Neural progenitor cell (in vitro differentiated cells): ENCODE measurements at regions not wholly inside any gene's neighbourhood (a gene's known extent, or its start where the extent isn't known, plus 50 kb on each side); places are given as distances from the start of the nearest gene placed in this dataset.

Experiments used
- DNase-seq: peaks from one replicate; pipeline ENCODE4 v3.0.0-alpha.2; 2016; ENCODE audit warnings: low spot score
- H2AFZ ChIP-seq: fragments of 200-600 bp; sonication (generic); replicated peaks from 2 replicates; pipeline ENCODE4 v1.6.1; 2016; ENCODE audit warnings: antibody characterized with exemption
- H3F3A ChIP-seq: fragments of 200-600 bp; sonication (generic); 2 replicates; pipeline ENCODE4 v1.6.1; 2016; ENCODE audit warnings: antibody characterized with exemption, low read depth
- H3K27ac ChIP-seq: fragments of 200-600 bp; sonication (generic); 2 replicates; pipeline ENCODE4 v1.5.1; 2016; ENCODE audit warnings: mild to moderate bottlenecking
- H3K27me3 ChIP-seq: fragments of 200-600 bp; sonication (generic); 2 replicates; pipeline ENCODE4 v1.6.1; 2016; ENCODE audit warnings: mild to moderate bottlenecking, moderate library complexity
- H3K36me3 ChIP-seq: fragments of 200-600 bp; sonication (generic); 2 replicates; pipeline ENCODE4 v1.5.1; 2016
- H3K4me1 ChIP-seq: fragments of 200-600 bp; sonication (generic); 2 replicates; pipeline ENCODE4 v1.6.1; 2016; ENCODE audit warnings: mixed run types
- H3K4me2 ChIP-seq: fragments of 200-600 bp; sonication (generic); 2 replicates; pipeline ENCODE4 v1.6.1; 2016
- H3K4me3 ChIP-seq: fragments of 200-600 bp; sonication (generic); 2 replicates; pipeline ENCODE4 v1.5.1; 2016
- H3K79me2 ChIP-seq: fragments of 200-600 bp; sonication (generic); 2 replicates; pipeline ENCODE4 v1.6.1; 2016; ENCODE audit warnings: low read depth
- H3K9ac ChIP-seq: fragments of 200-600 bp; sonication (generic); 2 replicates; pipeline ENCODE4 v1.6.1; 2016
- H3K9me3 ChIP-seq: fragments of 200-600 bp; sonication (generic); 2 replicates; pipeline ENCODE4 v1.5.1; 2016; ENCODE audit warnings: low read depth
- H4K20me1 ChIP-seq: fragments of 200-600 bp; sonication (generic); 2 replicates; pipeline ENCODE4 v1.6.1; 2016; ENCODE audit warnings: low read depth
- H3K27ac Mint-ChIP-seq: 3 replicates; pipeline ENCODE4 v1.8.0; 2021; ENCODE audit warnings: mixed read lengths
- H3K27me3 Mint-ChIP-seq: 2 replicates; pipeline ENCODE4 v1.8.0; 2022; ENCODE audit warnings: low read depth, mild to moderate bottlenecking, inconsistent platforms, moderate library complexity, mixed read lengths; ENCODE audit not compliant: insufficient read depth
- H3K36me3 Mint-ChIP-seq: 3 replicates; pipeline ENCODE4 v1.8.0; 2021; ENCODE audit warnings: mixed read lengths
- H3K4me1 Mint-ChIP-seq: 3 replicates; pipeline ENCODE4 v1.8.0; 2021; ENCODE audit warnings: mixed read lengths
- H3K4me3 Mint-ChIP-seq: 3 replicates; pipeline ENCODE4 v1.8.0; 2021; ENCODE audit warnings: mild to moderate bottlenecking, moderate library complexity, mixed read lengths
- H3K9me3 Mint-ChIP-seq: 3 replicates; pipeline ENCODE4 v1.8.0; 2020; ENCODE audit warnings: mixed read lengths
- EZH2 ChIP-seq: fragments of 200-600 bp; sonication (generic); IDR thresholded peaks from 2 replicates; pipeline ENCODE4 v1.6.1; 2017; ENCODE audit warnings: antibody characterized with exemption, mild to moderate bottlenecking, moderate library complexity
- EZH2phosphoT487 ChIP-seq: fragments of 200-600 bp; sonication (generic); IDR thresholded peaks from 2 replicates; pipeline ENCODE4 v1.6.1; 2017; ENCODE audit warnings: antibody characterized with exemption
- TF ChIP-seq, protein P1 (sequence below): fragments of 200-600 bp; sonication (generic); IDR thresholded peaks from 2 replicates; pipeline ENCODE4 v1.5.1; 2017; ENCODE audit warnings: antibody characterized with exemption, mild to moderate bottlenecking

DNA sequence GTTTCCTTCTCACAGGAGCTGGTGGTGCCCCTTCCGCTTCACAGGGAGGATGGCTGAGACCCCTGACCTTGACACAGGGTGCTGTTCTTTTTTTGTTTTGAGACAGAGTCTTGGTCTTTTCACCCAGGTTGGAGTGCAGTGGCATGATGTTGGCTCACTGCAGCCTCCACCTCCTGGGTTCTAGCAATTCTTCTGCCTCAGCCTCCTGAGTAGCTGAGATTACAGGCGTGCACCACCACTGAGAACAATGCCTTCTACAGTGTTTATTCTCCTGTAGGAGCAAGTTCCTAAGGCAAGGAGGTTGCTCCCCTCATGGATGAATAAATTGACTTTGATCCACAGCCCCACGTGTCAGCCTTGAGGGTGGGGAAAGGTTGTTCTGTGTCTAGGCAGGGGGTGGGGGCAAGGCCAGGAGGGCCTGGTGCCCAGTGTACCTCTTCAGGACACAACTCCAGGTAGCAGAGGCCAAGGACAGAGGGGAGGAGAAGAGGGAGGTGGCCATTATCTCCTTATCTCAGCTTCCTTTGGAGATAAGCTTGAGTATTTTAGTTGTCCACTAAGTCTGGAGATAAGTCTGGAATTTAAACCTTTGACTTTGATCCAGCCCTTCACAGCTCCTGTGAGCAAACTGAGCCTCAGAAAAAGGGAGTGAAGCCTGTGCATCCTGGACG is 159.4 kb downstream of the SEC14L1 start:
- no peak overlapping the region for H2AFZ ChIP-seq
- no peak overlapping the region for H3K27ac Mint-ChIP-seq

DNA sequence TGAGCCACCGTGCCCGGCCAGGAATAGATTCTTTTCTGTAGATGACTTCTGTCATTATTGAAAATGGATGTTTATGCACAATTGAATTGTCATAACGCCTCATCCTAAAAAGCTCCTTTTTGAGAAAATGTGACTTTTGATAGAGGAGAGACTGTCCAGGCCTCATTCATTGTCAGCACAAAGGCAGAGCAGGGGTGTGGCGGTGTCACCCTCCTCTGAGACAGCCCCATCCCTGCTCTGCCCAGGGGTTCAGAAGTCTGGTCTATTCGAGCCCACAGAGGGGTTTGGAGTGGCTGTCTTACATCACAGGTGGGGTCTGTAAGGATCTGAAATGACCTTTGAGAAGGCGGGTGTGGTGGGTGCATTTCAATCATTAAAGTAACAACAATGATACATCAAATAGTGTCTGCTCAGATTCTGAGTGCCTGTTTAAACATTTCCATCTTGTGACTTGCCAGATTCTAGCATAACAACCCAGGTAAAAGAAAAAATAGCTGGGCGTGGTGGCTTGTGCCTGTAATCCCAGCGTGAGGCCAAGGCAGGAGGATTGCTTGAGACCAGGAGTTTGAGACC is 161.0 kb downstream of the SEC14L1 start:
- Mint-ChIP-seq H3K4me3 (no peak overlapping the region), H3K27me3 (peaks cover 12% of the 10 kb centered on the region), H3K9me3 (peaks cover 3% of the 10 kb centered on the region), H3K27ac (no peak overlapping the region), H3K36me3 (no peaks in the 10 kb centered on the region), H3K4me1 (peaks cover 17% of the 10 kb centered on the region)
- TF ChIP-seq EZH2 (no peak), EZH2phosphoT487 (no peak)
- TF ChIP-seq, protein P1, sequence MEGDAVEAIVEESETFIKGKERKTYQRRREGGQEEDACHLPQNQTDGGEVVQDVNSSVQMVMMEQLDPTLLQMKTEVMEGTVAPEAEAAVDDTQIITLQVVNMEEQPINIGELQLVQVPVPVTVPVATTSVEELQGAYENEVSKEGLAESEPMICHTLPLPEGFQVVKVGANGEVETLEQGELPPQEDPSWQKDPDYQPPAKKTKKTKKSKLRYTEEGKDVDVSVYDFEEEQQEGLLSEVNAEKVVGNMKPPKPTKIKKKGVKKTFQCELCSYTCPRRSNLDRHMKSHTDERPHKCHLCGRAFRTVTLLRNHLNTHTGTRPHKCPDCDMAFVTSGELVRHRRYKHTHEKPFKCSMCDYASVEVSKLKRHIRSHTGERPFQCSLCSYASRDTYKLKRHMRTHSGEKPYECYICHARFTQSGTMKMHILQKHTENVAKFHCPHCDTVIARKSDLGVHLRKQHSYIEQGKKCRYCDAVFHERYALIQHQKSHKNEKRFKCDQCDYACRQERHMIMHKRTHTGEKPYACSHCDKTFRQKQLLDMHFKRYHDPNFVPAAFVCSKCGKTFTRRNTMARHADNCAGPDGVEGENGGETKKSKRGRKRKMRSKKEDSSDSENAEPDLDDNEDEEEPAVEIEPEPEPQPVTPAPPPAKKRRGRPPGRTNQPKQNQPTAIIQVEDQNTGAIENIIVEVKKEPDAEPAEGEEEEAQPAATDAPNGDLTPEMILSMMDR, result no peak
- H3K4me3 ChIP-seq, result no peak overlapping the region
- H3K4me2 ChIP-seq, result no peak overlapping the region
- H3K27me3 ChIP-seq, result no peaks in the 10 kb centered on the region
- H3K9me3 ChIP-seq, result no peaks in the 10 kb centered on the region
- no peaks in the 10 kb centered on the region for H4K20me1 ChIP-seq
- no peak overlapping the region for H3K27ac ChIP-seq
- H2AFZ ChIP-seq, result no peak overlapping the region
- H3K79me2 ChIP-seq, result no peaks in the 10 kb centered on the region
- DNase-seq, result no peak
- H3K9ac ChIP-seq, result no peak overlapping the region
- H3K36me3 ChIP-seq, result no peaks in the 10 kb centered on the region
- H3F3A ChIP-seq, result peaks cover 8% of the 10 kb centered on the region
- H3K4me1 ChIP-seq, result peaks cover 10% of the 10 kb centered on the region

More for the DNA sequence above, 159.4 kb downstream of the SEC14L1 start:
- Histone ChIP-seq H3F3A (peaks cover 8% of the 10 kb centered on the region), H4K20me1 (no peaks in the 10 kb centered on the region), H3K4me3 (no peak overlapping the region), H3K4me1 (peaks cover 10% of the 10 kb centered on the region), H3K9ac (no peak overlapping the region), H3K9me3 (no peaks in the 10 kb centered on the region), H3K27me3 (no peaks in the 10 kb centered on the region), H3K79me2 (no peaks in the 10 kb centered on the region), H3K36me3 (no peaks in the 10 kb centered on the region), H3K27ac (no peak overlapping the region), H3K4me2 (no peak overlapping the region)
- Mint-ChIP-seq H3K4me3 (no peak overlapping the region), H3K36me3 (no peaks in the 10 kb centered on the region), H3K27me3 (peaks cover 10% of the 10 kb centered on the region), H3K4me1 (peaks cover 17% of the 10 kb centered on the region), H3K9me3 (peaks cover 3% of the 10 kb centered on the region)
- DNase-seq, result no peak
- TF ChIP-seq EZH2 (no peak), EZH2phosphoT487 (no peak)
- TF ChIP-seq, protein P1, result no peak

DNA sequence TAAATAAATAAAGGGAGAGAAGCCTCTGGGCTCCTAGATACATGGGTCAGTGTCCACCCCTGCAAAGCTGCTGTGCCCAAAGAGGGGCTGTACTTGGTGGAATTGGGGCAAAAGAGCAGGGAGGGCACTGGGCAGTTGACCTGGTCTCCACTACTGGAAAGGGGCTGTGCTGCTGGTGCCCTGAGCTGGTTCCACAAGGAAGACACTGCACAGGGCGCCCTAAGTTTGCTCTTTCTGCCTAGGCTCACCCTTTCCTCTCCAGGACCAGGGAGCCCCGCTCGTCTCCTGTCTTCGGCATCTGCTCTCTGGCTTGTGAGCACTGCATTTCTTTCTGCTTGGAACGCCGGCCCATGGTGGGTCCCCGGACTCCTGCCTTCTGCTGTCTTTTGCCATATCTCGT is 161.9 kb downstream of the SEC14L1 start:
- Mint-ChIP-seq H3K4me3 (no peak overlapping the region), H3K4me1 (peaks cover 22% of the 10 kb centered on the region), H3K27me3 (peaks cover 12% of the 10 kb centered on the region), H3K36me3 (no peaks in the 10 kb centered on the region), H3K27ac (no peak overlapping the region), H3K9me3 (peaks cover 3% of the 10 kb centered on the region)
- H3K9ac ChIP-seq, result no peak overlapping the region
- H3K9me3 ChIP-seq, result no peaks in the 10 kb centered on the region
- H2AFZ ChIP-seq, result no peak overlapping the region
- no peak overlapping the region for H3K4me2 ChIP-seq
- H3K36me3 ChIP-seq, result no peaks in the 10 kb centered on the region
- H3K4me1 ChIP-seq, result peaks cover 10% of the 10 kb centered on the region
- H4K20me1 ChIP-seq, result no peaks in the 10 kb centered on the region
- no peaks in the 10 kb centered on the region for H3K27me3 ChIP-seq
- TF ChIP-seq EZH2, result no peak
- TF ChIP-seq, protein P1, result no peak
- no peak for TF ChIP-seq EZH2phosphoT487
- no peak overlapping the region for H3K27ac ChIP-seq
- peaks cover 8% of the 10 kb centered on the region for H3F3A ChIP-seq
- H3K4me3 ChIP-seq, result no peak overlapping the region
- no peak for DNase-seq
- no peaks in the 10 kb centered on the region for H3K79me2 ChIP-seq
